Right lobe of liver (tissue), 4 donors: ENCODE measurements at regions not wholly inside any gene's neighbourhood (a gene's known extent, or its start where the extent isn't known, plus 50 kb on each side); places are given as distances from the start of the nearest gene placed in this dataset.

Experiments used
- POLR2A ChIP-seq: fragments of 450-650 bp; IDR thresholded peaks from one replicate; pipeline ENCODE4 v1.6.1; 2017; ENCODE audit warnings: antibody characterized with exemption, mild to moderate bottlenecking
- TF ChIP-seq, protein P1 (sequence below), 4 donors: fragments of 200-600 bp in 3 of 4; fragments of 450-650 bp in 1 of 4; IDR thresholded peaks; one replicate each; pipeline versions ENCODE4 v1.5.1 to v1.8.0; 2016 to 2022; ENCODE audit warnings: antibody characterized with exemption in 4 of 4, mild to moderate bottlenecking in 2 of 4
- donor health status: DM: no; HTN: no; CAD: no.
- donor health status: DM: no; HTN: no; CAD: no.
- donor health status: DM: no; HTN: yes; CAD: no.

DNA sequence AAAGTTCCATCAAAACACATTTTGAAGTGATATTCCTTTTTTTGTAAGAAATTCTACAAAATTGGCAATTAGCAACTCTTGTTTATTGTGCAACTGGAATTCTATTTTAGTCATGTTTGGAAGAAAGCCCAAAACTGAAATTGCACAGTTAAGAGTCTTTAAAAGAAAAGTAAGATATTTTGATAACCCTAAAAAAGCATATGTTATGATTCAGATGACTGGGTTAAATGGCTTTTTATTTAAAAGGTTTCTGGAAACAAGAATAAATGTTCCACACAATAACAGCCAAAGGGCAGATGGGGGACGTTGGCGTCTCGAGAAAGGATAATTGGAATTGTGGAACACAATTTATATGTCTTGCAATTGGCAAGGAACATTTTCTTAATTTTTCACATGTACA lies 275.2 kb downstream of the CDH9 start:
- TF ChIP-seq, protein P1, sequence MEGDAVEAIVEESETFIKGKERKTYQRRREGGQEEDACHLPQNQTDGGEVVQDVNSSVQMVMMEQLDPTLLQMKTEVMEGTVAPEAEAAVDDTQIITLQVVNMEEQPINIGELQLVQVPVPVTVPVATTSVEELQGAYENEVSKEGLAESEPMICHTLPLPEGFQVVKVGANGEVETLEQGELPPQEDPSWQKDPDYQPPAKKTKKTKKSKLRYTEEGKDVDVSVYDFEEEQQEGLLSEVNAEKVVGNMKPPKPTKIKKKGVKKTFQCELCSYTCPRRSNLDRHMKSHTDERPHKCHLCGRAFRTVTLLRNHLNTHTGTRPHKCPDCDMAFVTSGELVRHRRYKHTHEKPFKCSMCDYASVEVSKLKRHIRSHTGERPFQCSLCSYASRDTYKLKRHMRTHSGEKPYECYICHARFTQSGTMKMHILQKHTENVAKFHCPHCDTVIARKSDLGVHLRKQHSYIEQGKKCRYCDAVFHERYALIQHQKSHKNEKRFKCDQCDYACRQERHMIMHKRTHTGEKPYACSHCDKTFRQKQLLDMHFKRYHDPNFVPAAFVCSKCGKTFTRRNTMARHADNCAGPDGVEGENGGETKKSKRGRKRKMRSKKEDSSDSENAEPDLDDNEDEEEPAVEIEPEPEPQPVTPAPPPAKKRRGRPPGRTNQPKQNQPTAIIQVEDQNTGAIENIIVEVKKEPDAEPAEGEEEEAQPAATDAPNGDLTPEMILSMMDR (IDR thresholded peaks at IDR 0.05): no peak
- TF ChIP-seq POLR2A: no peak
